Kidney epithelial cell (primary cell): ENCODE measurements at regions not wholly inside any gene's neighbourhood (a gene's known extent, or its start where the extent isn't known, plus 50 kb on each side); places are given as distances from the start of the nearest gene placed in this dataset.

ENCODE experiments used
- DNase-seq: peaks from one replicate; pipeline ENCODE4 v3.0.0-alpha.2; 2010; ENCODE audit warnings: low read depth
- H3K27me3 ChIP-seq: 2 replicates; pipeline ENCODE4 v1.6.0; 2011; ENCODE audit warnings: low read length; ENCODE audit not compliant: control insufficient read depth, insufficient read depth
- H3K36me3 ChIP-seq: 2 replicates; pipeline ENCODE4 v1.5.1; 2011; ENCODE audit warnings: low read length; ENCODE audit not compliant: control insufficient read depth, insufficient read depth
- H3K4me3 ChIP-seq: 2 replicates; pipeline ENCODE4 v1.5.1; 2011; ENCODE audit warnings: low read depth, mild to moderate bottlenecking, control low read depth, low read length
- CTCF ChIP-seq: IDR thresholded peaks from 2 replicates; pipeline ENCODE4 v1.5.1; 2011; ENCODE audit warnings: mild to moderate bottlenecking, moderate library complexity, low read length, control low read depth, inconsistent platforms; ENCODE audit not compliant: insufficient read depth, poor library complexity, severe bottlenecking

- no peaks in the 10 kb centered on the region for H3K36me3 ChIP-seq
- H3K4me3 ChIP-seq, result no peak overlapping the region
- H3K27me3 ChIP-seq, result no peaks in the 10 kb centered on the region
- no peak for TF ChIP-seq CTCF
- no peak for DNase-seq
Measured at GRCh38 chr18:56233595-56233994, 404.8 kb downstream of the TXNL1 start.

- TF ChIP-seq CTCF, result no peak
- Histone ChIP-seq H3K4me3 (no peak overlapping the region), H3K36me3 (no peaks in the 10 kb centered on the region), H3K27me3 (no peaks in the 10 kb centered on the region)
- no peak for DNase-seq
Measured at GRCh38 chr18:56226025-56226424, 412.4 kb downstream of the TXNL1 start.

- Histone ChIP-seq H3K27me3 (no peaks in the 10 kb centered on the region), H3K4me3 (no peak overlapping the region), H3K36me3 (no peaks in the 10 kb centered on the region)
- no peak for DNase-seq
- no peak for TF ChIP-seq CTCF
Measured at GRCh38 chr18:56224669-56225561, 413.5 kb downstream of the TXNL1 start.

GRCh38 chr18:56221195-56222065, 417.0 kb downstream of the TXNL1 start:
- Histone ChIP-seq H3K4me3 (no peak overlapping the region), H3K36me3 (no peaks in the 10 kb centered on the region), H3K27me3 (no peaks in the 10 kb centered on the region)
- no peak for DNase-seq
- no peak for TF ChIP-seq CTCF

GRCh38 chr18:56217406-56217805, 421.0 kb downstream of the TXNL1 start:
- no peak for TF ChIP-seq CTCF
- DNase-seq, result no peak
- H3K36me3 ChIP-seq, result no peaks in the 10 kb centered on the region
- H3K27me3 ChIP-seq, result no peaks in the 10 kb centered on the region
- H3K4me3 ChIP-seq, result no peak overlapping the region
